ENCODE measurements at regions not wholly inside any gene's neighbourhood (a gene's known extent, or its start where the extent isn't known, plus 50 kb on each side); places are given as distances from the start of the nearest gene placed in this dataset.

GRCh38 chr1:37308031-37308960 is 166.1 kb upstream of the ZC3H12A start:
- ChIA-PET POLR2A (no interaction called here), CTCF (interaction anchor here (1.1 to 1.3 kb wide), 3 partner anchors 16 to 127 kb away, joined by 3 to 4 read pairs (median 3); no protein-coding TSS in a partner anchor)
- Histone ChIP-seq H3K4me1 (ENCODE audit: control insufficient read depth in 1 of 2, insufficient read depth in 2 of 2, low read depth in 1 of 2, low read length in 1 of 2) (no peaks in the 10 kb centered on the region; a peak in 1 of 4 replicates), H3K9ac (no peak overlapping the region), H3K27ac (ENCODE audit: low read depth in 2 of 2, low read length in 1 of 2) (no peak overlapping the region), H3K9me2 (no peaks in the 10 kb centered on the region), H3K27me3 (ENCODE audit: insufficient read depth) (no peaks in the 10 kb centered on the region), H3K79me2 (ENCODE audit: insufficient read depth) (no peaks in the 10 kb centered on the region), H3K4me2 (no peak overlapping the region), H4K20me1 (ENCODE audit: insufficient read depth) (no peaks in the 10 kb centered on the region), H3K9me3 (no peaks in the 10 kb centered on the region), H2AFZ (ENCODE audit: low read depth) (no peak overlapping the region), H3F3A (replicated peaks; ENCODE audit: insufficient read depth) (no peaks in the 10 kb centered on the region), H3K4me3 (ENCODE audit: low read depth in 2 of 2, low read length in 1 of 2) (no peak overlapping the region), H3K36me3 (replicated peaks in 1 of 2; ENCODE audit: control insufficient read depth in 1 of 2, insufficient read depth in 2 of 2, low read length in 1 of 2) (no peaks in the 10 kb centered on the region)
- TF ChIP-seq IRF3 (IDR thresholded peaks at IDR 0.05; ENCODE audit: low read depth, low read length), result no peak
- TF ChIP-seq, protein P1, sequence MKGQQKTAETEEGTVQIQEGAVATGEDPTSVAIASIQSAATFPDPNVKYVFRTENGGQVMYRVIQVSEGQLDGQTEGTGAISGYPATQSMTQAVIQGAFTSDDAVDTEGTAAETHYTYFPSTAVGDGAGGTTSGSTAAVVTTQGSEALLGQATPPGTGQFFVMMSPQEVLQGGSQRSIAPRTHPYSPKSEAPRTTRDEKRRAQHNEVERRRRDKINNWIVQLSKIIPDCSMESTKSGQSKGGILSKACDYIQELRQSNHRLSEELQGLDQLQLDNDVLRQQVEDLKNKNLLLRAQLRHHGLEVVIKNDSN (IDR thresholded peaks at IDR 0.05; ENCODE audit: borderline replicate concordance, low read depth), result no peak
- TF ChIP-seq MEF2A (IDR thresholded peaks at IDR 0.05; ENCODE audit: borderline replicate concordance, low read depth), result no peak
- no peak for TF ChIP-seq GATA2 (CRISPR knock-in tag; IDR thresholded peaks at IDR 0.05)
- TF ChIP-seq, protein P2, sequence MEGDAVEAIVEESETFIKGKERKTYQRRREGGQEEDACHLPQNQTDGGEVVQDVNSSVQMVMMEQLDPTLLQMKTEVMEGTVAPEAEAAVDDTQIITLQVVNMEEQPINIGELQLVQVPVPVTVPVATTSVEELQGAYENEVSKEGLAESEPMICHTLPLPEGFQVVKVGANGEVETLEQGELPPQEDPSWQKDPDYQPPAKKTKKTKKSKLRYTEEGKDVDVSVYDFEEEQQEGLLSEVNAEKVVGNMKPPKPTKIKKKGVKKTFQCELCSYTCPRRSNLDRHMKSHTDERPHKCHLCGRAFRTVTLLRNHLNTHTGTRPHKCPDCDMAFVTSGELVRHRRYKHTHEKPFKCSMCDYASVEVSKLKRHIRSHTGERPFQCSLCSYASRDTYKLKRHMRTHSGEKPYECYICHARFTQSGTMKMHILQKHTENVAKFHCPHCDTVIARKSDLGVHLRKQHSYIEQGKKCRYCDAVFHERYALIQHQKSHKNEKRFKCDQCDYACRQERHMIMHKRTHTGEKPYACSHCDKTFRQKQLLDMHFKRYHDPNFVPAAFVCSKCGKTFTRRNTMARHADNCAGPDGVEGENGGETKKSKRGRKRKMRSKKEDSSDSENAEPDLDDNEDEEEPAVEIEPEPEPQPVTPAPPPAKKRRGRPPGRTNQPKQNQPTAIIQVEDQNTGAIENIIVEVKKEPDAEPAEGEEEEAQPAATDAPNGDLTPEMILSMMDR (IDR thresholded peaks at IDR 0.05), result no peak
- TF ChIP-seq GABPA (IDR thresholded peaks at IDR 0.05; ENCODE audit: low read depth), result no peak
- TF ChIP-seq NFIC (IDR thresholded peaks at IDR 0.05; ENCODE audit: borderline replicate concordance), result no peak
- TF ChIP-seq YY1 (IDR thresholded peaks at IDR 0.05; ENCODE audit: low read depth), result no peak
- TF ChIP-seq SMC3 (IDR thresholded peaks at IDR 0.05; ENCODE audit: low read depth, low read length), result no peak
- TF ChIP-seq JUND (IDR thresholded peaks at IDR 0.05), result no peak
- no peak for TF ChIP-seq EZH2phosphoT487 (IDR thresholded peaks at IDR 0.05; ENCODE audit: borderline replicate concordance, low read depth)
- TF ChIP-seq TEAD4 (IDR thresholded peaks at IDR 0.05; ENCODE audit: borderline replicate concordance, insufficient read depth), result no peak
- TF ChIP-seq POLR2AphosphoS5 (IDR thresholded peaks at IDR 0.05; ENCODE audit: low read depth, low read length), result no peak
- no peak for TF ChIP-seq RAD21 (IDR thresholded peaks at IDR 0.05; ENCODE audit: low read length)
- TF ChIP-seq RXRA (IDR thresholded peaks at IDR 0.05; ENCODE audit: borderline replicate concordance, low read depth), result no peak
- no peak for TF ChIP-seq MXI1 (IDR thresholded peaks at IDR 0.05; ENCODE audit: low read depth, low read length)
- TF ChIP-seq FOXM1 (IDR thresholded peaks at IDR 0.05; ENCODE audit: low read depth), result no peak
- no peak for TF ChIP-seq TAF1 (IDR thresholded peaks at IDR 0.05; ENCODE audit: borderline replicate concordance, low read depth, low read length)
- no peak for TF ChIP-seq SIN3A (IDR thresholded peaks at IDR 0.05; ENCODE audit: borderline replicate concordance, low read depth, low read length)
- no peak for TF ChIP-seq ELF1 (IDR thresholded peaks at IDR 0.05)
- DNase-seq, result no peak
- WGBS (ENCODE audit: low lambda C conversion rate), result 50% methylated on average over 23 of the region's 25 CpGs

All from SK-N-SH (cell line).